Nephron progenitor cell (in vitro differentiated cells): ENCODE measurements at regions not wholly inside any gene's neighbourhood (a gene's known extent, or its start where the extent isn't known, plus 50 kb on each side); places are given as distances from the start of the nearest gene placed in this dataset.

ENCODE experiments used
- DNase-seq: peaks from one replicate; pipeline ENCODE4 v3.0.0; 2021
- H3K27ac Mint-ChIP-seq: 2 replicates; pipeline ENCODE4 v1.8.0; 2021; ENCODE audit warnings: mild to moderate bottlenecking, moderate library complexity, mixed read lengths
- H3K27me3 Mint-ChIP-seq: 2 replicates; pipeline ENCODE4 v1.8.0; 2021; ENCODE audit warnings: mild to moderate bottlenecking, low read depth, mixed read lengths; ENCODE audit not compliant: poor library complexity
- H3K36me3 Mint-ChIP-seq: 2 replicates; pipeline ENCODE4 v1.8.0; 2021; ENCODE audit warnings: low read depth, mixed read lengths
- H3K4me1 Mint-ChIP-seq: 2 replicates; pipeline ENCODE4 v1.8.0; 2021; ENCODE audit warnings: mixed read lengths
- H3K4me3 Mint-ChIP-seq: 2 replicates; pipeline ENCODE4 v1.8.0; 2021; ENCODE audit warnings: mild to moderate bottlenecking, moderate library complexity, mixed read lengths
- H3K9me3 Mint-ChIP-seq: 2 replicates; pipeline ENCODE4 v1.8.0; 2021; ENCODE audit warnings: mild to moderate bottlenecking, moderate library complexity, mixed read lengths
- CTCF ChIP-seq: fragments of 200-600 bp; sonication (generic); IDR thresholded peaks from 2 replicates; pipeline ENCODE4 v1.5.0; 2021; ENCODE audit warnings: antibody characterized with exemption

DNA sequence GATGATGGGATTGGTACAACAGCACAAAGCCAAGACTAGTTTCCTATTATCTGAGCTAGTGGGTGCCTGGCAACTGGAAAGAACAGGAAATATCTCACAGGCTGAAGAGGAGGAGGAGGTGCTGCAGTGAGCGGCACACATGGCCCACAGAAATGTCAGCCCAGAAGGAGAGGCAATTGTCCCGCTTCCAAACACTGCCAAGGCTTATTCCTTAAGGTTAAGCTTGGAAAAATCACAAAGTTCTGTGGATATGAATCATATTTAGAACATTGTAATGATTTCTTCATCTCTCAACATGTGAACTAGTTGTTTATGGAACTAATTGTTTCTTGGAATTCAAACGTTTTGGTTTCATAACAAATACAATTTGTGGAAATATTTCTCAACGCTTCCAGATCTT is 1019.5 kb upstream of the SEMA6A start:
- no peak overlapping the region for H3K27ac Mint-ChIP-seq
- H3K9me3 Mint-ChIP-seq = peaks cover 9% of the 10 kb centered on the region
- no peaks in the 10 kb centered on the region for H3K27me3 Mint-ChIP-seq
- no peaks in the 10 kb centered on the region for H3K4me1 Mint-ChIP-seq
- DNase-seq = no peak
- H3K4me3 Mint-ChIP-seq = no peak overlapping the region
- peaks cover 8% of the 10 kb centered on the region for H3K36me3 Mint-ChIP-seq
- TF ChIP-seq CTCF = no peak

DNA sequence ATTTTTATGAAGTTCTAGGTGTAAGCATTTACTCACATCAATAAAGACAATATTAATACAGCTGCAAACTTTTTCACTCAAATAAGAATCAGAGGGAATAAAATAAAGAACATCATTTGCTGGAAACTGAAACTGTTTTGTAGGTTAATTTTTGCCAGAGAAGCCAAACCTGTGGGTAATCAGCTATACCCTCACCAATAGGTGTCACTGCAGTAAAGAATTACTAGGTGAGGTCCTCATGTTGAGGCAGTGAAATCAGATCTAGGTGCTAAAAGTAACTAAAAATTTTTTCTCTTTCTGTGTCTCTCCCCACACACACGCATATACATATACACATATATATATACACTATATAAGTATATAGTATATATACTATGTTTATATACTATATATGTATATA is 1016.3 kb upstream of the SEMA6A start:
- Mint-ChIP-seq H3K9me3 (no peaks in the 10 kb centered on the region), H3K27me3 (no peaks in the 10 kb centered on the region), H3K36me3 (no peaks in the 10 kb centered on the region), H3K4me1 (no peaks in the 10 kb centered on the region), H3K27ac (no peak overlapping the region), H3K4me3 (no peak overlapping the region)
- no peak for TF ChIP-seq CTCF
- no peak for DNase-seq

- Mint-ChIP-seq H3K4me1 (no peaks in the 10 kb centered on the region), H3K27me3 (no peaks in the 10 kb centered on the region), H3K36me3 (no peaks in the 10 kb centered on the region), H3K27ac (no peak overlapping the region), H3K9me3 (no peaks in the 10 kb centered on the region), H3K4me3 (no peak overlapping the region)
- no peak for DNase-seq
- no peak for TF ChIP-seq CTCF
Observed at GRCh38 chr5:117588611-117589010, 1014.0 kb upstream of the SEMA6A start.

GRCh38 chr5:117587111-117587510 is 1012.5 kb upstream of the SEMA6A start:
- Mint-ChIP-seq H3K4me3 (no peak overlapping the region), H3K27me3 (no peaks in the 10 kb centered on the region), H3K27ac (no peak overlapping the region), H3K36me3 (no peaks in the 10 kb centered on the region), H3K4me1 (no peaks in the 10 kb centered on the region), H3K9me3 (no peaks in the 10 kb centered on the region)
- no peak for DNase-seq
- no peak for TF ChIP-seq CTCF

DNA sequence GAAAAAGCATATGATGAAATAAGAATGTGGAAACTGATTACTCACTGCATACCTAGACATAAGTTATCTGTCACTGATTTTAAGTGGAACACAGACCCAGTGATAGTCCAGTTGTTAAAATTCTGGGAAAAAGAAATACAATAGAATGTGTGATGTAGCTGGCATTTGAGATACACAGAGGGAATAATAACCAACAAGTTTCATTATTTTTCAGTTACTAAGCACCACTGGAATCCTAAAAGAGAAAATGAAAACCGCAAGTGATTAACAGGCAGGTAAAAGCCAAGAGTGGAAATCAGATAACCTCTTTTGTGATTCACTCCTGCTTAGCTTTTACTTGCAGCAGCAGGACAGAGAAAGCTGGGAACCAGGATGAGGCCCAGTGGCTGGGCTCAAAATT is 994.0 kb upstream of the SEMA6A start:
- H3K27ac Mint-ChIP-seq = no peak overlapping the region
- DNase-seq = no peak
- TF ChIP-seq CTCF = no peak
- H3K36me3 Mint-ChIP-seq = no peaks in the 10 kb centered on the region
- H3K9me3 Mint-ChIP-seq = no peaks in the 10 kb centered on the region
- H3K4me3 Mint-ChIP-seq = no peak overlapping the region
- H3K4me1 Mint-ChIP-seq = no peaks in the 10 kb centered on the region
- H3K27me3 Mint-ChIP-seq = no peaks in the 10 kb centered on the region

DNA sequence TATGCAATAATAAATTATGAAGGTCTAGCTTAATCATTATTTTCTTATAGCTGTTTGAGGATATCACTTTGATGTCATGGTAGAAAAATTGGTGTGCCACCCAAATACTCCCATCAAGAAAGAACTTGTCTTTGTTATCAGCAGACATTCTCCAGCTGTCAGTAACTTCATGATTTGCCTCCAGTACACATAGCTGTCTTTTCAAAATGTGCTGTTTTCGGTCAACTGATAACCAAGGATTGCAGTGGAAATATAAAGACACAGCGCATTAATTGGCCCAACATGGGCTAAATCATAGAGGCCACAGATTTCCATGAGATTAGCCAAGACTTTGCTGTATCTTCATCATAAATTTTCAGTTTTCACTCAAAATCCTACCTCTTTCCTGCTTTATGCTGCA is 993.5 kb upstream of the SEMA6A start:
- TF ChIP-seq CTCF = no peak
- Mint-ChIP-seq H3K4me3 (no peak overlapping the region), H3K36me3 (no peaks in the 10 kb centered on the region), H3K4me1 (no peaks in the 10 kb centered on the region), H3K9me3 (no peaks in the 10 kb centered on the region), H3K27me3 (no peaks in the 10 kb centered on the region), H3K27ac (no peak overlapping the region)
- no peak for DNase-seq
